Left kidney (tissue), 1 donor: ENCODE measurements at regions not wholly inside any gene's neighbourhood (a gene's known extent, or its start where the extent isn't known, plus 50 kb on each side); places are given as distances from the start of the nearest gene placed in this dataset.

Experiments
- DNase-seq: peaks from one replicate; pipeline ENCODE4 v3.0.0-alpha.2; 2013

GRCh38 chr2:13103778-13104493, 387.2 kb downstream of the TRIB2 start:
- DNase-seq, result no peak

GRCh38 chr2:13104723-13105122, 388.0 kb downstream of the TRIB2 start:
- DNase-seq, result no peak

- DNase-seq, result no peak
These were observed 389.6 kb downstream of the TRIB2 start for GRCh38 chr2:13106302-13106701.

- DNase-seq, result no peak
These were observed 392.8 kb downstream of the TRIB2 start for GRCh38 chr2:13109516-13109915.

DNA sequence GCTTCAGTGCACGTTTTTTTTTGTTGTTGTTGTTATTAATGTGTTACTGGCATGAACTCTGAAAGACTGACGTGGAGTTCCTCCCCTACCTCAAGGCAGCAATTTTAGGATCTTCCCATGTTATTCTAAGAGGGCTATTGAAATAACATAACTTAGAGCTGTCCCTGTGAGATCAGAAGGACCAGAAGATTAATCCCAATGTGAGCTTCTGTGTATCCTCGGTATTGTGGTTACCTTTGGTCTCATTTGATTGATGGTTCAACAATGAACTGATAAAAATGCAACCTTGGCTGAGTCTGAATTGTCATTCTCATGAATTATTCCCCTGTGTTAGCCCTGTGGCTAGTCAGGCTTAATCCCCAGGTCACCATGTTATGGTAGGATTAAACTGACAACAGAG, 394.1 kb downstream of the TRIB2 start:
- no peak for DNase-seq

GRCh38 chr2:13113002-13113401, 396.3 kb downstream of the TRIB2 start:
- no peak for DNase-seq

GRCh38 chr2:13114391-13114790, 397.7 kb downstream of the TRIB2 start:
- DNase-seq, result no peak

DNA sequence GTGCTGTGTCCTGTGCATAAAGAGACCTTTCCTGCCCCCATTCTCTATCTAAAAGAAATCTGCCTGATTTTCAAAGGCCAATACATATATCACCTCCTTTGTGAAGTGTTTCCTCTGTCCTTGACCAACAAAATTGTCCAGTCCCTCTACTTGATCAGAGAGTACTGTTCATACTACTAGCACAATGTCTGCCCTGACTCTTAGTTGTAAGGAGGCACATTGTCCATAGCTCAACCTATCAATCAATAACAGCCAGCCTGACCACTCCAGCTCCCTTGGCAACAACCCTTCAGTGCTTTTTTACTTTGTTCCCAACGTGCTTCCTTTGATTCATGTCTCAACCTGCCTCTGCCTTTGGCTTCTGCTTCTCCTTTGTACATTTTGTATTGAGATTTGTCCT, 398.9 kb downstream of the TRIB2 start:
- no peak for DNase-seq

DNA sequence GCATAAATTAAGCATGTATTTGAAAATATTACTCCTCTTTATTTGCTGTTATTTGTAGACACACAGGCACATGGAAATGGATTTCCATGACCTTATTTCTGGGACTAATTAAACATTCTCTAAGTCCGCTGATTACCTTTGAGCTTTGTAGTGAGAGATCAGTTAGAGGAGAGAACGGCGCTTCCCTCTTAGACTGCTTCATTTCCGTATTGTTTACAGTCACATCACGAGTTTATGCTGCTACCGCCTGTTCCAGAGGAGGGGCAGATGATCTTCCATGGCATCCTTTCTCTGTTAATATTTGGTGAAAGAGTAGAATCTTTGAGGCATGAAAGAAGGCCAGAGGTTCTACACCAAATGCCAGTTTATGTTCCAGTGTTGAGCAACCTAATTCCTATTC, 404.4 kb downstream of the TRIB2 start:
- DNase-seq, result no peak

GRCh38 chr2:13128139-13128538, 411.4 kb downstream of the TRIB2 start:
- DNase-seq, result no peak

DNA sequence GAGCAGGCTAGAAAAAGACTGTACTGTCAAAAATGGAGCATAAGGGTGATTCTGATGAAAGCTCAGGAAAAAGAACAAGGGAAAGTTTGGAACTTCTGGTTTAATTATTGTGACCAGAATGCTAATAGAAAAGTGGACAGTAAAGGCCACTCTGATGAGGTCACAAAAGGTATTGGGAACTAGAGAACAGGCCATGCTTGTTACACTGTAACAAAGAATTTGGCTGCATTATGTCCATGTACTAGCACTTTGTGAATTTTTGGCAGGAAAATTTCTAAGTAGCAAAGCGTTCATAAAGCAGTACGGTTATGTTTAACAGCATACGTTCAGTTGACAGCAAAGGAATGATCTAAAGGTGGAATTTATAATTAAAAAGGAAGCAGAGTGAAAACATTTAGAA, 418.6 kb downstream of the TRIB2 start:
- DNase-seq, result no peak

DNA sequence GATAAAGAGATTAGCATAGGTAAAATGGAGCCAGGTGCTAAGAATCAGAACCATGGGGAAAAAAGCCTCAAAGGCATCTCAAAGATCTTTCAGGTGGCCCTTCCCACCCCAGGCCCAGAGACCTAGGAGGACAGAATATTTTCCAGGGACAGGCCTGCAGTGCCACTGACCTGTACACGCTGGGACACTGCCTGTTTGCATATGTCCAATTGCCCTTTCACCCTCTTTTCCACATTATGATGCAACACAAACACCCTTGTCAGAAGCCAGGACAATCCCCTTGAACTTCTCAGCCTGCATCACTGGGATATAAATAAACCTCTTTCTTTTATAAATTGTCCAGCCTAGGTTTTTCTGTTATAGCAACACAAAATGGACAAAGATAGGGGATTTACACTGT, 419.1 kb downstream of the TRIB2 start:
- no peak for DNase-seq

DNA sequence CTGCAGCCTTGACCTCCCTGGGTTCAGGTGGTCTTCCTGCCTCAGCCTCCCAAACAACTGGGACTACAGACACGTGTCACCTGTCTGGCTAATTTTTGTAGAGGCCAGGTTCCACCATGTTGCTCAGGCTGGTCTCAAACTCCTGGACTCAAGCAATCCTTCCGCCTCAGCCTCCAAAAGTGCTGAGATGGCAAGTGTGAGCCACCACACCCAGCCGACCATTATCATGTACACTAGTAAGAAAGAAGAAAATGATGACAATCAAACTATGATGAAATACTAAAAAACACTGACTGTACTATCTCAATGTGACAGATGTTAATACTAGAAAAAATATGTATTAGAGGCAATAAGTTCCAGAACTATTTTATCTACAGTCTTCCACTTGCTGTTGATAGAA, 420.9 kb downstream of the TRIB2 start:
- no peak for DNase-seq

GRCh38 chr2:13141315-13141714, 424.6 kb downstream of the TRIB2 start:
- no peak for DNase-seq

- no peak for DNase-seq
These were observed 426.7 kb downstream of the TRIB2 start for GRCh38 chr2:13143451-13143850.

GRCh38 chr2:13156916-13157315, 440.2 kb downstream of the TRIB2 start:
- DNase-seq, result no peak

DNA sequence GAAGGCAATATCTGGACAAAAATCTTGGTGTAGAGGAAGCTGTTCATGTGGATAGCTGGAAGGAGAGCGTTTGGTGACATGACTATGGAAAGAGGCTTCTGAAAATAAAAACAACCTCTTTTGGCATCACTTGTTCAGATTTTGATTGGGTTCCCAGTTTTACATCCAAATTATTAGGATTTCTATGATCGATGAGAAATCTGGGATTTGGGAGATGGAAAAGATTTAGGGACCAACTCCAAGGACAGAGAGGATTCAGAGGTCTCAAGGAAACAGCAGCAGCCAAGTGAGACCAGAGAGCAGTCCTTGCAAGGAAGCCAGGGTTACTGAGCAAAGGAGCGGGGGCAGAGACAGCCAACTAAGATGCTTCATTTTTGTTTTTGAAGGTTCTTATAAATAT, 441.7 kb downstream of the TRIB2 start:
- no peak for DNase-seq

DNA sequence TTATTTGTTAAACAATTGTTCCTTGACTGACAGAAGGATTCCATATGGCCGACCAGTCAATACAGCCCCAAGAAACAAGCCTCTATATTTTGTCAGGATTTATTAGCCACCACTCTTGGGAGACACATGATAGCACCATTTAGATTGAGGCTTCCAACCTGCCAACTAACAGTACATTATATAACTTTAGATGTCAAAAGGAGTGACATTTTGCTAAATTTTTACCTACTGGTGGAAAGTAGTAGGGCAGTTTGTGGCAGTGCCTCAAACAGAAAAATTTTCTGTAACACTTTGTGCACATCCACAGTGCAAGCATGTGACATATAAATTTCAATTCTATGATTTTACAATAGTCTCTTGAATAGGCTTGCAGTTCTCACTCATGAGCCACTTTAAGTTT, 464.0 kb downstream of the TRIB2 start:
- no peak for DNase-seq

GRCh38 chr2:13193075-13193474, 476.3 kb downstream of the TRIB2 start:
- DNase-seq, result no peak

DNA sequence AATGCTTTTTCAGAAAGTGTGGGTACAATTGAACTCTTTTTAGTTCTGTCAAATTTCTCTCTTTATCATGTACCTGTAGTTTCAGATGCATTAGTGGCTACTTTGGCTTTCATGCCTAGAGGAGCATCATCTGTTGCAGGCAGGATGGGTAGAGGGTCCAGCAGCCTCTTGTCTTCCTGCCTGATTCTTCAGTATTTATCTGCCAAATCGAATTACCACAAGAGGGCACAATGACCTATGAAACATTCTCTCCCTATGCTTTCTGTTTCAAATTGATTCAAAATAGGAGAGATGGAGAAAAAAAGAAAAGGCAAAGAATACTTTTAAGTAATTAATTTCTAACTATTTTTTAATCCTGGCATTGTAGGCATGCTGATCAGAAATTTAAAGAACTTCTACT, 477.2 kb downstream of the TRIB2 start:
- DNase-seq, result peak; percentile 47

DNA sequence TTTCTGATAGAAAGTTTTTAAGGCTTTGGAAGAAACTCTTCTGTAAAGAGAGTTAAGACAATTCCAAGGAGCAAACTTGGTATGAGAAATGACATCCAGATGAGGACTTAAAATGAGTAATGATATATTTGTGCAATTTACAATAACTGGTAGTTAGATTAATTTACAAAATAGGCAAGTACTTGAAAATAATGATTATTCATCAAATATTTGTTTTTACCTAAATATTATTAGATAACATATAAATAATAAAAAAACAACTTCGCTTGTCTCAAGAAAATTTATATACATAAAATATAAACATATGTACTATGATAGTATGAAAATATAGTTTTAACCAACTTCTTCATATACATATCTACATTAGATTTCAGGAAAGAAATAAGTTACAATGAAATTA, 478.5 kb downstream of the TRIB2 start:
- DNase-seq, result no peak

DNA sequence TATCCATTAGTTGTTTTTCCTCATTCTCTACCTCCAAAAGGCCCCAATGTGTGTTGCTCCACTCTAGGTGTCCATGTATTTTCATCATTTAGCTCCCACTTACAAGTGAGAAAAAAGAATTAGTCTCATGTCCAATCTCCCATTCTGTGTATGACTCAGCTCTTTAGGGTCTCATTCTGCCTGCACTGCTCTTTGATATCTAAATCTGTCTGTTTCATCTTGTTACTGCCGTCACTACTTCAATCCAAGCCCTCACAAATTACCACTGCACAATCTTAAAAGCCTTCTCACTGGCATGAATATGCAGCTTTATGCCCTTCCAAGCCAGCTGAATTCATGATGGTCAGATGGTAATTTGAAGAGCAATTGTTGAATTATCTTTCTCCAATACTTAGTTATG, 480.5 kb downstream of the TRIB2 start:
- DNase-seq, result no peak

DNA sequence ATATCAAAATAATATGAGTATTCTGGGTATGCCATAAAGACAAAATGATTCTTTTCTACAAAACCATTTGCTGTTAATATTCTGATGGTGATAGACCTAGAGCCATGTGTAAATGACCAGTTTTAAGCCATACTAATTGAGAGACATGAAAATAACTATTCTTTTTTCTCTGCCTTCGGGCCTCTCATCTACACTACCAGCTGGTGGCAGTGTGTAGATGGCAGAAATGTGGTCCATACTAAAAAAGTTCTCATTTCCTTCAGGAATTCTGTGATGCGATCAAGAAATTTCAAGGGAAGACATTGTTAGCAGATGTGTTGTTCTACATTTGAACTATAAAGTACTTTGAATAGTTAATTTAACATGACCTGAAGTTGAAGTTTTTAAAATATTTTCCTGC, 485.2 kb downstream of the TRIB2 start:
- no peak for DNase-seq

GRCh38 chr2:13212115-13212514, 495.4 kb downstream of the TRIB2 start:
- DNase-seq, result no peak

GRCh38 chr2:13218205-13218604, 501.5 kb downstream of the TRIB2 start:
- no peak for DNase-seq
